ENCODE measurements at regions not wholly inside any gene's neighbourhood (a gene's known extent, or its start where the extent isn't known, plus 50 kb on each side); places are given as distances from the start of the nearest gene placed in this dataset.

- no peak overlapping the region for H3K27ac ChIP-seq
- TF ChIP-seq ZFX (IDR thresholded peaks at IDR 0.05) (no peak), CTCF (conservative IDR thresholded peaks at IDR 0.05) (no peak)
These were observed 554.7 kb upstream of the KCNMB2 start for GRCh38 chr3:177981576-177981975.

GRCh38 chr3:177982034-177982433 is 554.2 kb upstream of the KCNMB2 start:
- H3K27ac ChIP-seq, result no peak overlapping the region

GRCh38 chr3:177983320-177983719 is 552.9 kb upstream of the KCNMB2 start:
- H3K27ac ChIP-seq, result no peak overlapping the region
- TF ChIP-seq ZFX (IDR thresholded peaks at IDR 0.05) (no peak), CTCF (conservative IDR thresholded peaks at IDR 0.05) (no peak)

More at GRCh38 chr3:177982034-177982433, 554.2 kb upstream of the KCNMB2 start:
- TF ChIP-seq ZFX (IDR thresholded peaks at IDR 0.05), result no peak
- TF ChIP-seq CTCF (conservative IDR thresholded peaks at IDR 0.05), result no peak

GRCh38 chr3:177992993-177993970 is 543.0 kb upstream of the KCNMB2 start:
- TF ChIP-seq CTCF (conservative IDR thresholded peaks at IDR 0.05) (no peak), ZFX (IDR thresholded peaks at IDR 0.05) (no peak)
- no peak overlapping the region for H3K27ac ChIP-seq

GRCh38 chr3:177994976-177995375 is 541.3 kb upstream of the KCNMB2 start:
- H3K27ac ChIP-seq, result no peak overlapping the region
- TF ChIP-seq ZFX (IDR thresholded peaks at IDR 0.05) (no peak), CTCF (conservative IDR thresholded peaks at IDR 0.05) (no peak)

GRCh38 chr3:177995381-177996085 is 540.7 kb upstream of the KCNMB2 start:
- TF ChIP-seq CTCF (conservative IDR thresholded peaks at IDR 0.05) (no peak), ZFX (IDR thresholded peaks at IDR 0.05) (no peak)
- H3K27ac ChIP-seq, result no peak overlapping the region

- TF ChIP-seq CTCF (conservative IDR thresholded peaks at IDR 0.05) (no peak), ZFX (IDR thresholded peaks at IDR 0.05) (no peak)
- H3K27ac ChIP-seq, result no peak overlapping the region
These were observed 534.5 kb upstream of the KCNMB2 start for GRCh38 chr3:178001670-178002101.

Data from C4-2B (cell line).